DMS53 treated with DMSO at 0.1 percent for 48 hours (cell line): ENCODE measurements at regions not wholly inside any gene's neighbourhood (a gene's known extent, or its start where the extent isn't known, plus 50 kb on each side); places are given as distances from the start of the nearest gene placed in this dataset.
"Not testable (repeated sequence)": the region's sequence is repeated elsewhere in the genome, so short reads cannot be mapped to it uniquely, and the experiment has no call there.

ENCODE experiments used
- DNase-seq: peaks from one replicate; lab custom pipeline; 2025; ENCODE audit not compliant: unreplicated experiment; lab: John Stamatoyannopoulos, UW

DNA sequence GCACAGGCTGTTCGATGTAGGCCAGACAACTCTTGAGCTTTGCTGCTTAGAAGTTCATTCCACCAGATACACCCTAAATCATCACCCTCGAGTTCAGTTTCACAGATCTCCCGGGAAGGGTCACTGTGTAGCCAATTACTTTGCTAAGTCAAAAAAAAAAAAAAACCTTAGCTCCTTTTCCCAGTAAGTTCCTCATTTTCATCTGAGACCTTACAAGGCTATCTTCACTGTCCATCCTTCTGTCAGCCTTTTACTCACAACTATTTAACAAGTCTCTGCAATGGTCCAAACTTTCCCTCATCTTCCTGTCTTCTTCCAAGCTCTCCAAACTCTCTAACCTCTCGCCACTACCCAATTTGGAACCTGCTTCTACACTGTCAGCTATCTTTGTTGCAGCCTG lies 615.9 kb upstream of the DEFB115 start:
- DNase-seq, result not testable (repeated sequence)

DNA sequence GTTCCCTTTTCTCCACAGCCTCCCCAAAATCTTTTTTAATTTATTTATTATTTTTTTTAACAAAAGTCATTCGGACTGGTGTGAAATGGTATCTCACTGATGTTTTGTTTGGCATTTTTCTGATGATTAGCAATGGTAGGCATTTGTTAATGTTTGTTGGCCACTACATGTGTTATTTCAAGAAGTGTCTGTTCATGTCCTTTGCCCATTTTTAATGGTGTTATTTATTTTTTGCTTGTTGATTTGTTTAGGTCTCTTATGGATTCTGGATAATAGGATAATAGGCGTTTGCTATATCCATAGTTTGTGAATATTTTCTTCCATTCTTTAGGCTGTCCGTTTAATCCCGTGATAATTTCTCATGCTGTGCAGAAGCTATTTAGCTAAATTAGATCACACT lies 596.5 kb upstream of the DEFB115 start:
- DNase-seq, result not testable (repeated sequence)

DNA sequence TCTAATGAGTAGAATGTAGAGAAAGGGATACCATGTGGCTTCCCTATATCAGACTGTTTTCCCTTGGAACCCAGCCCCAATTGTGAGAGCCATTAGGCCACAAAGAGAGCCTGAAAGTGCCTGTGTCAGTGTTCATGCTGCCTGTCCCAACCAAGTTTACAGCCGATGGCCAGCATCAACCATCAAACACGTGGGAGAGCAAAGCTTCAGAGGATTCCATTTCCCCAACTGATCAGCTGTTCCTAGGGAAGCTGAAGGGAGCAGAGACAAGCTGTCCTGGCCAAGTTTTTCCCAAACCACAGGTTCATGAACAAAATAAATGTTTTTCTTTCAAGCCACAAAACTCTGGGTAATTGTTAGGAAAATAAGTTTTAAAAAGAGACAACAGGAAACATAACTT lies 589.0 kb upstream of the DEFB115 start:
- not testable (repeated sequence) for DNase-seq

DNA sequence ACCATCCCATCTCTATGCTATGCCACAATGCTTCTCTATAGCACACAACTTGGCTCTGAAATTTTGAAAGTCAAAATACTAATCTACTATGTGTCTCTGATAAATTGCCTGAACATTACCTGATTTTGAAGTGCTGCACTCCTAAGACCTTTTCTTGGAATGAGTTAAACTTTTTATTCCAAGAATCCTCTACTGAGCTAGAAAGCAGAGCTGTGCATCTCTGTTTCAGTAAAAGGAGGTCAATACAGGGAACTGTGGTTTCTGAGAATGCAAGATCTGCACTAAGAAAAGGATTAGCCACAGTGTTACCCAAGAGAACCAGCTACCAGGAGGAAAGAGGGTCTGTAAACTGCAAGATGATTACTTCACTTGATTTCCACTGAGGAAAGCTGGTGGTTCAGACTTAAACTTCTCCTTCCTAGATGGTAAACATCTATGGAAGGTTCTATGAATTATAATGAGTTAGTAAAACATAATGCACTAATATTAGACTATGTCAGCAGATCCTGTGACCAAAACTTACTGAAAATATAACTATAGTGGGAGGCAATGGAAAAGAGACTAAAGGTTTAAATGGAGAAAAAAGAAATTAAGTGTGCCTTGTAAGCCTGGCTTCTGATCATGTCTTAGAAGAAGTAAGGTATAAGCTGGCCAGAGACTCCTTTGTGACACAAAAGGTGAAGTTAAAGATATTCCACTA lies 588.0 kb upstream of the DEFB115 start:
- DNase-seq, result not testable (repeated sequence)

DNA sequence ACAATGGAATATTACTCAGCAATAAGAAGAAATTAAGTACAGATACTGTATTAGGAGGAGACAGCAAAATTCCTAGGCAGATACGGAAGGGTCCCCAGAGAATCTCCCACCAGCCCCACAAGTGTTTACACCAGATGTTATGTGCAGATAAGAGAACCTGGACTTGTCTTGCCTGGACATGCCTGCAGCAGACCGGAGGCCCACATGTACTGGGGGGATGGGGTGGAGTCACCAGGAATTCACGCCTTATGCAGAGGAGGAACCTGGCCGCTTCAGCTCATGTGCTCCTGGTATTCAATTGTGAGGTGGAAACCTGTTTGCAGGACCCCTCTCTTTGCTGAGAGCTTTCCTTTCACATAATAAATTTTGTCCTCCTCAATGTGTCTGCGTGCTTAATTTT lies 586.3 kb upstream of the DEFB115 start:
- not testable (repeated sequence) for DNase-seq

DNA sequence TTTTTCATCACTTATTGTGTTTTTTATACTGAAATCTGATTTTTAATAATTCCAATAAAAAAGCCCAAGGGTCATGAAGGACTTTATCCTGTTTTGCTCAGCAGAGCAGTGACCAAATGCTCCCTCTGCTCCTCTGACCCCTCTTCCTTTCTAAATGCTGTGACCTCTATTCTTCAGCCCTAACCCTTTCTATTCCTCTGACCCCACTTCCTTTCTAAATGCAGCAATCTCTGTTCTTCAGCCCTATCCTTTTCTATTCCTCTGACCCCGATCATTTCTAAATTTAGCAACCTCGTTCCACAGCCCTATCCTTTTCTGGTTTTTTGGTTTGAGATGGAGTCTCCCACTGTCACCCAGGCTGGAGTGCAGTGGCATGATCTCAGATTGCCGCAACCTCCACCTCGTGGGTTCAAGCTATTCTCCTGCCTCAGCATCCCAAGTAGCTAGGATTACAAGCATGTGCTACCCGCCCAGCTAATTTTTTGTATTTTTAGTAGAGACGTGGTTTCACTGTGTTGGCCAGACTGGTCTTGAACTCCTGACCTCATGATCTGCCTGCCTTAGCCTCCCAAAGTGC lies 581.4 kb upstream of the DEFB115 start:
- not testable (repeated sequence) for DNase-seq

DNA sequence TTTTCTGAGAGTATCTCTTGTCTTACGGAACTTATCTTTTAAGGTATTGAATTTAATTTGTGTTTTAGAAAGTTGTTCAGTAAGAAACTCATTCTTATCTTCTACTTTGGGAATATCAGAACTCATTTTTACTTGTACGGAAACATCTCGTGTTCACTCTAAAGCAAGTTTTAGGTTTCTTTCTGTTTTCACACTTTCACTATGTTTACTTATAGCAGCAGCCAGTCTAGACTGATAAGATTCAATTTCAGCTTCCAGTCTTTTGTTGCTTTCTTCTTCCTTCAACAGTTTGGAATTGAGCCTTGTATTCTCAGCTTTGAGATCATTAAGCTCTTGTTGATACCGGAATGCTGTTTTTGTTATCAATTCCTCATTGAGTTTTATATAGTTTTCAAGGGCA lies 575.2 kb upstream of the DEFB115 start:
- not testable (repeated sequence) for DNase-seq

DNA sequence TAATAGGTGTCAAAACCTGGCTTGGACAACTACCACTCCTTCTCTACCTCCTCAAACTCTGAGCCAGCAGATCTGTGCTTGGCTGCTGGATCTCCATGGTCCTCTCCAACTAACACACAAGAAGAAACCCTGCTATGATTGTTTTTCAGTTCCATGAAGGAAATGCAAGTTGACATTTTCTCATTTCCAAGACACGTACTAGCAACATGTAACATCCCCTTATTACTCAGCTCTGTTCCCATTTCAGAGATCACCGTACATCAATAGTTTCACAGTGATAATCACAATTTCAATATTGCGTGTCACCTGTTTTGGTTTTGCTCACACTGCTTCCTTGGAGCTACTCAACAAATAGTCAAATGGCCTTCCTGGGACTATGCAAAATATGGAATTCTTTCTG lies 544.6 kb upstream of the DEFB115 start:
- DNase-seq, result not testable (repeated sequence)

DNA sequence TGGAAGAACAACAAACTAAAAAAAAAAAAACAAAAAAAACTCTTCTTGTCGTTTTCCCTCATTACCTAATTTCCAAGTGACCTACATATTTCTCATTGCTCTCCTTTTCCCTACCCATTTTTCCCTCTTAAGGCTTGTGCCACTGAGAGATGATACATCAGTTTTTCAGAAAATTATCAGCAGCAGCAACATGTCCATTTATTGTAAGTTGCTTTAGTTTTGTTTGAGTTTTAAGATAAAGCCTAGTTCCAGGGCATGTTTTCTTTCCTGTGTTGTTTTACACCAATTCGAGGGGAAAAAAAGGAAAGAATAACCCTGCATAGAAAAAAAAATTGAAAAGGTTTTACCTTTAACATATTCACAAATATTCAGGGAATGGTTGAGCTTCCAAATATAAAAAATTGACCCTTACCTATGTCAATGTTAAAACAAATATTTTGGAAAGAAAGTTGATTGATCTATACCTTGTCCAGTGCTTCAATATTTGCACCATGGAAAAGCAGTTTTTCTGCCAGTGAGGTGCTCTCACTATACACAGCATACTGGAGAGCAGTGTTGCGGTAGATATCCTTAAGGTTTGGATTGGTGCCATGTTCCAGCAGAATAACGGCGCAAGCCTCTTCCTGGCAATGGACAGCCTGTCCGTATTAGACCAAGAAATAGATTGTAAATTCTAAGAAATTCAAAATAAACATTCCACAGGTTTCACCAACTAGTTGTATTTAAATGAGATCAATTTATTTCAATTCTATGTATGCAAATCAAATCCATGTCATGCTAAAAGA lies 537.9 kb upstream of the DEFB115 start:
- not testable (repeated sequence) for DNase-seq

DNA sequence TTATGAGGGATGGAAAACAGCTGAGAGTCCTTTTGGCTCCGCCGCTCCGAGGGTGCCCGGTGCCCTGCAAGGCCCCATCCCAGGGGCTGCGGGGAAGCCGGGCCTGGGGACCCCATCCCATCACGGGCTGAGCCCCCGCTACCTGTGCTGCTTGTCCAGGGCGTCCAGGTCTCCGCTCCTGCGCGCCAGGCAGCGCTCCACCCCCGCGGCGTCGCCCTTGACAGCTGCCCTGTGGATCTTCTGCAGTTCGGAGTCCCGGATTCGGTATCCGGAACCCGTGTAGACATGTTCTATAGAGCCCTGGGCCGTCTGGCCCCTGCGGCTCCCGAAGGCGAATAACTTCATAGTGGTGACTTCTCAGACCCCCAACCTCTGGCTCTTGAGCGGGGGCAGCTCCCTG lies 534.0 kb upstream of the DEFB115 start:
- not testable (repeated sequence) for DNase-seq

DNA sequence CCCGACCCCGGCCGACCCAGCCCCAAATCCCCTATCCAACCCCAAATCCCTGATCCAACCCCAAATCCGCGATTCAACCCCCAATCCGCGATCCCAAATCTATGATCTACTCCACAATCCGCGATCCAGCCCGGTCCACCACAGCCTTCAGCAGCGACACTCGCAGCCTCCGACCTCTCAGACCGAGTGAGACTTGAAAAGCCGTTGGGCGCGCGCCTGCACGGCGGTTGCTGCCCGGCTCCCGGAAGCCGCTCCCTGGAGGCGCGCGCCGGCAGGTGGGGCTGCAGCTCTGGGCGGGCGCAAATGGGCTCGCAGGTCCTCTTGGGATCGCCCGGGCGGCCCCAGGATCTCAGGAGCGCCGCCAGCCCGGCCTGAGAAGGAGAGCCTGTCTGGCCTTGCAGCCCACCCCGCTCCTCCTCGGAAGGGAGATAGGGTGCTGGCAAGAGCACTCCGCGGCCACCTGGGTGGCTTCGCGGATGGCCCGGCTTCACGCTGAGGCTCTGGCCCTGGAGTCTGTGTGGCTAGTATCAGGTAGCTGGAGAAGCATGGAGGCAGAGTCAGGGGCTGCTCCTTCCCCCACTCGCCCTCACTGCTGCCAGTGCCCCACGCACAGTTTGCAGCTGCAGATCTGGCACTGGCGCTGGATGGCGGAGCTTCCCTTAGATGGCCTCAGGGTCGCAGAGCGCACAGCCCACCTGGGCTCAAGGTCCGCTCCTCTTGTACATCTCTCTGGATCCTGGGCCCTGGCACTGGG lies 533.4 kb upstream of the DEFB115 start:
- DNase-seq, result not testable (repeated sequence)

DNA sequence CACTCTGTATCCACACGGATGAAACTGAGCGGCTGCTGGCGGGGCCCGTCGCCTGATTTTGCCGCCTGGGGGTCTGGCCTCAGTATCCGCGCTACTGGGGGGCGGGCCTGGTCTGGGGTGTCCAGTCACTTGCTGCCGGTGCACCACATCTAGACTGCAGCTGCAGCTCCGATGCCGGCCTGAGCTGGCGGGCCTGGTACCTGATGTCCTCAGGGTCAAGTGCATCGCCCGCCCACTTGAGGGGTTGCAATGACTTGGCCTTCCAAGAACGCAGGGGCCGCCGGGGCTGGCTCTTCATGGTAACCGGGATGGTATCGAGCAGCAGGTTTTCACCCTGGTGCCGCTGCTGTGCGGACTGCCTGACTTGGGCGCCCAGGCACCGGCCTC lies 532.8 kb upstream of the DEFB115 start:
- DNase-seq, result not testable (repeated sequence)

DNA sequence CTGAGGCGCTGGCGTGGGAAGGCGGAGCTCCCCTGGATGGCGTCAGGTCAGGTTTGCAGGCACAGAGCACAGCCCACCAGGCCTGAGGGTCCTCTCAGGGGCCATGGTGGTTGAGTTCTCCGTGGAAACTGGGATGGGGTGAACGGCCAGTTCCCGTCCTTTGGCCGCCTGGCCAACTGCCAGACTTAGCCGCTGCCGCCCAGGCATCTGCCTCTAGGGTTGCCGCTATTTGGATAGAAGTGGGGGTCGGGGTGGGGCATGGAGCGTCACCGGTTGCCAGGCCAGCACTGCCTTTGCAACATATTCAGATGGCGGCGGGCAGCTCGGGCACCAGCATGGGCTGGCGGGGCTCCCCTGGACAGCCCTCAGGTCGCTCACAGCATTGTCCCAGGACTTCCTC lies 532.3 kb upstream of the DEFB115 start:
- DNase-seq, result not testable (repeated sequence)

DNA sequence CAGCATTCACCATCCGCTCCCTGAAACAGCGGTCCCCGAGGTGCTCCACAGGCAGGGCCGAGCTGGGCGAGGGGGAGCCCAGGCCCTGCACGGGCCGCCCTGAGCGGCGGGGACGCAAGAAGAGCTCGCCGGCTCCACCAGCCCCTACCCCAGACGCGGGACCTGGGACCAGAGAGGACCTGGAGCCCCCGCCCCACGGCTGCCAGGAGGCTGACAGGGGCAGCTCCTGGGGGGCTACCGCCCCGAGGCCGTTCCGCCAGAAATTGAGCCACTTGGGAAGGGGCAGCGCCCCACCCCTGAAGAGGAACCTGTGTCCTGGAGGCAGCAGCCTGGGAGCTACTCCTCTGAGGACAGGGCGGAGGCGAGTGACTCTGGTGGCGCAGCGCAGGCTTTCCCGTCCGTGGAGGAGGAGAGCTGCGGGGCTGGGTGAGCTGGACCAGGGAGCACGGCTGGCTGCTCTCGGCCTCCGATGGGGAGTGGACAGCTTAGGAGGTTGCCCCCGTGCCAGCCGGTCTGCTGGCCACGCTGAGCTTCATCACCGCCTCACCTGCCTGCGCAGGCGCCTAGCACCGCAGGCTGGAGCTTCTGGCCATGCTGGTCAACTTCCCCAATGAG lies 529.1 kb upstream of the DEFB115 start:
- not testable (repeated sequence) for DNase-seq
